ENCODE measurements at regions not wholly inside any gene's neighbourhood (a gene's known extent, or its start where the extent isn't known, plus 50 kb on each side); places are given as distances from the start of the nearest gene placed in this dataset.

- TF ChIP-seq ZNF274 (IDR thresholded peaks at IDR 0.05; ENCODE audit: low read depth, low read length) (no peak), SUZ12 (IDR thresholded peaks at IDR 0.05; ENCODE audit: extremely low read depth, insufficient read depth, insufficient read length) (no peak)
These were observed 306.9 kb downstream of the LRFN2 start for GRCh38 chr6:40280231-40280630.

Measured in NT2/D1 (cell line).